ENCODE measurements at regions not wholly inside any gene's neighbourhood (a gene's known extent, or its start where the extent isn't known, plus 50 kb on each side); places are given as distances from the start of the nearest gene placed in this dataset.
"Not testable (repeated sequence)": the region's sequence is repeated elsewhere in the genome, so short reads cannot be mapped to it uniquely, and the experiment has no call there.

DNA sequence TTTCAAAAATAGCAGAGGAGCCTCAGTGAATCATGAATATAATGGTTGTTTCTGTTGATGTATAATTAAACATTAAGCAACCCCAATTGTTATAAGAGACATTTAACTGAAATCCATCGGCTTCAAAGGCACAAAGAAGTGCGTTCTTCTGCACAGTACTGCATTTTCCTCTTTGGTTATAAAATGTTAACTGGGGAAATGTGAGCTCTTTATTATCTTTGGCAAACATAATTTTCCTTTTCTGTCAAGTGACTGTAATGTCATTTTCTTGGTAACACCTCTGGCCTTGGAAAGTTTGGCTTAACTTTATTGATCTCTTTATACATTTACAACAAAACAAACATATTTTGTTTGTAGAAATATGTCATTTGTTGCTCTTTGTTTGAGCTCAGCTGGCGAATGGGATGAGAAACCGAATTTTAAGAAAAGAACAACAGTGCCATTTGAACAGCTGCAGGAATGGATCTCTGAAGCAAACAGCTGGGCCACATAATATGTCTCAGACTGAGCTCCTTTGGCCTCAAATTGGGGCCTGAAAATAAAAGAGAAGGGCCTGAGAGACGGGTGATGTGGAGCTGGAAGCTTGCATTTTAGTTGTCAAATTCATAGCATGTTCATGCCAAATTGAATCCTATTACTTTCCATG, 427.0 kb upstream of the SPTLC3 start:
- 24 to 35% (median 30%) methylated on average over 5 of the region's 5 CpGs for WGBS, 3 donors
- no peak overlapping the region for H3K27ac ChIP-seq
- no peak for TF ChIP-seq CTCF (IDR thresholded peaks at IDR 0.05)

DNA sequence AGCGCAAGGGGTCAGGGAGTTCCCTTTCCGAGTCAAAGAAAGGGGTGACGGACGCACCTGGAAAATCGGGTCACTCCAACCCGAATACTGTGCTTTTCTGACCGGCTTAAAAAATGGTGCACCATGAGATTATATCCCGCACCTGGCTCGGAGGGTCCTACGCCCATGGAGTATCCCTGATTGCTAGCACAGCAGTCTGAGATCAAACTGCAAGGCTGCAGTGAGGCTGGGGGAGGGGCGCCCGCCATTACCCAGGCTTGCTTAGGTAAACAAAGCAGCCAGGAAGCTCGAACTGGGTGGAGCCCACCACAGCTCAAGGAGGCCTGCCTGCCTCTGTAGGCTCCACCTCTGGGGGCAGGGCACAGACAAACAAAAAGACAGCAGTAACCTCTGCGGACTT, 426.1 kb upstream of the SPTLC3 start:
- WGBS, 3 donors = 80 to 91% (median 83%) methylated on average over 12 to 13 of the region's 14 CpGs
- H3K36me3 ChIP-seq (ENCODE audit: insufficient read depth in 1 of 2, low read depth in 1 of 2); ATAC-seq; H3K27ac ChIP-seq; DNase-seq; H3K4me1 ChIP-seq; H3K9me3 ChIP-seq; H3K4me3 ChIP-seq; intact Hi-C loops (cut with DNase I); H3K27me3 ChIP-seq (ENCODE audit: insufficient read depth in 3 of 3, low read length in 2 of 3): not testable (repeated sequence)

More for the DNA sequence above, 427.0 kb upstream of the SPTLC3 start:
- H3K36me3 ChIP-seq (ENCODE audit: insufficient read depth in 1 of 2, low read depth in 1 of 2) = no peaks in the 10 kb centered on the region
- H3K9me3 ChIP-seq = no peaks in the 10 kb centered on the region
- intact Hi-C loops (cut with DNase I) = no loop called here
- ATAC-seq = no peak
- no peak for DNase-seq
- no peak overlapping the region for H3K4me3 ChIP-seq
- peaks cover 0 to 3% (median 0%) of the 10 kb centered on the region in 3 donors for H3K27me3 ChIP-seq (ENCODE audit: insufficient read depth in 3 of 3, low read length in 2 of 3)
- H3K4me1 ChIP-seq = no peaks in the 10 kb centered on the region

DNA sequence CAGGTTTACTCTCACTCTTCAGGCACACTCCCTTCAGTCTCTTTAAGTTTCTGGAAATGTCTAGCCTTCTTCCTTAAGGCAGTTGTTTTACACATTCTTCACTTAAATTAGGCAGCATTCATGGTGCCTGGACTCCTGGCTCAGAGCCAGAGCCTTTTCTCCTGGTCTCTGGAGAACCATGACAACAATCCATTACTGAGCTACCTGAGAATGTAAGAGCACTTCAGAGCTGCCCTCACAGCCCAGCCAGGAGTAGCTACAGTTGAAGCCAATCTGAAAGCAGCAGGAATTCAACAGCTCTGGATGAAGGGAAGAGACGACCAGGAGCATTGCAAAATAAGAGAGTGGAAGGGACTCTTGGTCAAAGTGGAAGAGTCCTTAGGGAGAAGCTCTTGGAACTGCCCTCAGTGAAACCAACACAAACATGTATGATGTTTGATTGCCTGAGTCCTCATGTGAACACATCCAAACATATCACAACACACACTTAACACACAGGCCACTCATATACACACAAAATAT, 416.8 kb upstream of the SPTLC3 start:
- ATAC-seq = no peak
- Histone ChIP-seq H3K27me3 (ENCODE audit: insufficient read depth in 3 of 3, low read length in 2 of 3) (no peaks in the 10 kb centered on the region), H3K27ac (no peak overlapping the region), H3K4me3 (no peak overlapping the region), H3K4me1 (no peaks in the 10 kb centered on the region), H3K9me3 (no peaks in the 10 kb centered on the region), H3K36me3 (ENCODE audit: insufficient read depth in 1 of 2, low read depth in 1 of 2) (no peaks in the 10 kb centered on the region)
- intact Hi-C loops (cut with DNase I) = no loop called here
- DNase-seq = no peak
- TF ChIP-seq CTCF (IDR thresholded peaks at IDR 0.05) = no peak
- 33 to 50% (median 42%) methylated on average over 1 of the region's 1 CpG for WGBS, 3 donors

DNA sequence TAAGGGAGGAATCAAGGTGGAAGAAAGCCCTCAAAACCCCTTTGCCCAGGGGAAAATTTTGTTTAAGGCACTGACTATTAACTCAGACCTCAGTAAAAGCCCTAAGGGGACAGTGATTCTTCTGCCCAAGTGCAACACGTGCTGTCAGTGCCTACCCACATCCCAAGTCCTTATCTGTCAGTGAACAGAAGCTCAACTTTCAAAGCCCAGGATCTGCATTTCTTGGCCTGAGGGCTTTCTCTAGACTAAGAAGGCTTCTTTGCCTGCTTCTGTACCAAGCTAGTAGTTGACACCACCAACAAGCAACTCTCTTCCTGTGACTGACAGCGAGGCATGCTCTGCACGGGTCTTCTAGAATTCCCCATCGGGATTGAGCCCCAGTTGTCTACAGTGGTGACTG, 416.0 kb upstream of the SPTLC3 start:
- DNase-seq (no peak), ATAC-seq (no peak)
- 46 to 56% (median 50%) methylated on average over 4 of the region's 4 CpGs for WGBS, 3 donors
- Histone ChIP-seq H3K27ac (no peak overlapping the region), H3K27me3 (ENCODE audit: insufficient read depth in 3 of 3, low read length in 2 of 3) (no peaks in the 10 kb centered on the region), H3K4me1 (no peaks in the 10 kb centered on the region), H3K9me3 (no peaks in the 10 kb centered on the region), H3K4me3 (no peak overlapping the region), H3K36me3 (ENCODE audit: insufficient read depth in 1 of 2, low read depth in 1 of 2) (no peaks in the 10 kb centered on the region)
- intact Hi-C loops (cut with DNase I) = no loop called here
- TF ChIP-seq CTCF (IDR thresholded peaks at IDR 0.05) = no peak

DNA sequence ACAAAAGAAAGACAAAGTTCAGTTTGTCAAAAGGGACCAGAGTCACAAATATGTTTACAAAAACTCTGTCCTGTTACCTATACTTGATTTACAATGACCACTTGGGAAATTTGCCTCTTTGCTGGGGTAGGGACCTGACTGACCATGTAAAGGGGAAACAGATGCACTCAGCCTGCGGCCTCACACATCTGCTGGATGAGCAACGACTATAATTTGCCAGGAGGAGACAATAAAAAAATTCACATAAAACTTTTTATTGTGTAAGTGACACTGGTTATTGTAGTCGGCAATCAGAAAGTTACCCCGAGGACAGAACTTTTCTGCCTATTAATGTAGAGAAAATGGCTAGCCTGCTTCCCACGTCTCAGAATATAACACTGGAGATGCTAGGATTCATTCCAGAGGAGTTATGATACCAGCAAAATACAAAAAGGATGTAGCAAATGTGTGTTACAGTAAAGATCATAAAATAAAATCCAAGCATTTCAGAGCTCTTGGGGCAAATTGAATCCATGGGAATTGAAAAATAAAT, 415.4 kb upstream of the SPTLC3 start:
- intact Hi-C loops (cut with DNase I) = no loop called here
- ATAC-seq (no peak), DNase-seq (no peak)
- H3K9me3 ChIP-seq = no peaks in the 10 kb centered on the region
- H3K27me3 ChIP-seq (ENCODE audit: insufficient read depth in 3 of 3, low read length in 2 of 3) = no peaks in the 10 kb centered on the region
- WGBS, 3 donors = 25 to 31% (median 26%) methylated on average over 5 of the region's 5 CpGs
- H3K36me3 ChIP-seq (ENCODE audit: insufficient read depth in 1 of 2, low read depth in 1 of 2) = no peaks in the 10 kb centered on the region
- no peak overlapping the region for H3K27ac ChIP-seq
- TF ChIP-seq CTCF (IDR thresholded peaks at IDR 0.05) = no peak
- no peak overlapping the region for H3K4me3 ChIP-seq
- no peaks in the 10 kb centered on the region for H3K4me1 ChIP-seq
